PFSK-1 (cell line): ENCODE measurements at regions not wholly inside any gene's neighbourhood (a gene's known extent, or its start where the extent isn't known, plus 50 kb on each side); places are given as distances from the start of the nearest gene placed in this dataset.

Source experiments
- FOXP2 ChIP-seq: optimal IDR thresholded peaks from 2 replicates; pipeline ENCODE3; 2011; ENCODE audit warnings: borderline replicate concordance, control low read depth, inconsistent platforms; ENCODE audit not compliant: insufficient read depth; ENCODE audit errors: extremely low read length, extremely low read depth
- POLR2AphosphoS5 ChIP-seq: IDR thresholded peaks from 2 replicates; pipeline ENCODE4 v1.6.1; 2012; ENCODE audit warnings: low read depth, mild to moderate bottlenecking, control low read depth, low read length, moderate library complexity
- SIN3A ChIP-seq: IDR thresholded peaks from 2 replicates; pipeline ENCODE4 v1.6.1; 2012; ENCODE audit warnings: mild to moderate bottlenecking, low read length, moderate library complexity, borderline replicate concordance; ENCODE audit not compliant: insufficient read depth
- TAF1 ChIP-seq: IDR thresholded peaks from 2 replicates; pipeline ENCODE4 v1.6.1; 2012; ENCODE audit warnings: low read length, control low read depth, borderline replicate concordance; ENCODE audit not compliant: insufficient read depth
- TF ChIP-seq, protein P1 (sequence below), 2 experiments: IDR thresholded peaks; 2 replicates each; pipeline versions ENCODE4 v1.6.1 to v1.8.0; 2011 to 2012; ENCODE audit warnings: low read depth in 2 of 2, low read length in 2 of 2, control low read depth in 1 of 2, inconsistent platforms in 1 of 2, mild to moderate bottlenecking in 1 of 2, moderate library complexity in 1 of 2; ENCODE audit not compliant: insufficient read depth in 1 of 2

DNA sequence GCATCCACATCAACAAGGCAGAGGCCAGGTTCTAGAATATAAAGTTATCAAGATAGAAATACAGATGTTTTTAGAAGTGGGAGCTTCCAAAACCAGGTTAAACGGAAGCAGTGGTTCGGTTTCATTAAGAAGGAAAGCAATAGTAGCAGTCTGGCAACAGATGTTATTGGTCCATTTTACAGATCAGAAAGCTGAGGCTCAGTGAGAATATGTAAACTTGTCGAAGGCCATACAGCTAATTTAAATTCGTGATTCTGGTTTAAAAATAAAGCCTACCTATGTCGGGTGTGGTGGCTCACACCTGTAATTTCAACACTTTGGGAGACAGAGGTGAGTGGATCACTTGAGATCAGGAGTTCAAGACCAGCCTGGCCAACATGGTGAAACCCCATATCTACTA is 160.6 kb downstream of the ARRDC3 start:
- TF ChIP-seq FOXP2 (no peak), TAF1 (no peak), SIN3A (no peak), POLR2AphosphoS5 (no peak)
- TF ChIP-seq, protein P1, sequence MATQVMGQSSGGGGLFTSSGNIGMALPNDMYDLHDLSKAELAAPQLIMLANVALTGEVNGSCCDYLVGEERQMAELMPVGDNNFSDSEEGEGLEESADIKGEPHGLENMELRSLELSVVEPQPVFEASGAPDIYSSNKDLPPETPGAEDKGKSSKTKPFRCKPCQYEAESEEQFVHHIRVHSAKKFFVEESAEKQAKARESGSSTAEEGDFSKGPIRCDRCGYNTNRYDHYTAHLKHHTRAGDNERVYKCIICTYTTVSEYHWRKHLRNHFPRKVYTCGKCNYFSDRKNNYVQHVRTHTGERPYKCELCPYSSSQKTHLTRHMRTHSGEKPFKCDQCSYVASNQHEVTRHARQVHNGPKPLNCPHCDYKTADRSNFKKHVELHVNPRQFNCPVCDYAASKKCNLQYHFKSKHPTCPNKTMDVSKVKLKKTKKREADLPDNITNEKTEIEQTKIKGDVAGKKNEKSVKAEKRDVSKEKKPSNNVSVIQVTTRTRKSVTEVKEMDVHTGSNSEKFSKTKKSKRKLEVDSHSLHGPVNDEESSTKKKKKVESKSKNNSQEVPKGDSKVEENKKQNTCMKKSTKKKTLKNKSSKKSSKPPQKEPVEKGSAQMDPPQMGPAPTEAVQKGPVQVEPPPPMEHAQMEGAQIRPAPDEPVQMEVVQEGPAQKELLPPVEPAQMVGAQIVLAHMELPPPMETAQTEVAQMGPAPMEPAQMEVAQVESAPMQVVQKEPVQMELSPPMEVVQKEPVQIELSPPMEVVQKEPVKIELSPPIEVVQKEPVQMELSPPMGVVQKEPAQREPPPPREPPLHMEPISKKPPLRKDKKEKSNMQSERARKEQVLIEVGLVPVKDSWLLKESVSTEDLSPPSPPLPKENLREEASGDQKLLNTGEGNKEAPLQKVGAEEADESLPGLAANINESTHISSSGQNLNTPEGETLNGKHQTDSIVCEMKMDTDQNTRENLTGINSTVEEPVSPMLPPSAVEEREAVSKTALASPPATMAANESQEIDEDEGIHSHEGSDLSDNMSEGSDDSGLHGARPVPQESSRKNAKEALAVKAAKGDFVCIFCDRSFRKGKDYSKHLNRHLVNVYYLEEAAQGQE (IDR thresholded peaks at IDR 0.05; ENCODE audit: insufficient read depth in 1 of 2, low read depth in 2 of 2, low read length in 2 of 2): no peak

DNA sequence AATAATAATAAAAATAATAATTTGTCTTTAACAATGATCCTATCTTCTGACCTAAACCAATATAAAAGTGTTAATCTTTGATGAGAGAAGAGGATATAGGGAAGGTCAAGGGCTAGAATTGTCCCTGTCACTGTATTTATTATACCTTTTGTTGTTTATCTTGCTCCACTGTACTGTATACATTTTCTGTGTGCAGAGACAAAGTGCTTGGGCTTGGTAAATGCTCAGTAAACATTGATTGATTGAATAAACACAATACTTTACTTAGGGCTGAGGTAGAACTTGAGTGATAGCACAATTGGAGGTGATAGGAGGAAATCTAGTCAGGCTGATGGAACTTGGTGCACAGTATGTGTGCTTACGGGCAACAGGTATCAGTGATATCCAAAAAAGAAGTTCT is 161.2 kb downstream of the ARRDC3 start:
- TF ChIP-seq SIN3A (no peak), FOXP2 (no peak), POLR2AphosphoS5 (no peak), TAF1 (no peak)
- TF ChIP-seq, protein P1 (IDR thresholded peaks at IDR 0.05; ENCODE audit: insufficient read depth in 1 of 2, low read depth in 2 of 2, low read length in 2 of 2): no peak

- TF ChIP-seq POLR2AphosphoS5: no peak
- TF ChIP-seq SIN3A: no peak
- TF ChIP-seq FOXP2: no peak
- TF ChIP-seq, protein P1 (IDR thresholded peaks at IDR 0.05; ENCODE audit: insufficient read depth in 1 of 2, low read depth in 2 of 2, low read length in 2 of 2): no peak
- TF ChIP-seq TAF1: no peak
These were observed 163.2 kb downstream of the ARRDC3 start for GRCh38 chr5:91219803-91220371.

- TF ChIP-seq, protein P1 (IDR thresholded peaks at IDR 0.05; ENCODE audit: insufficient read depth in 1 of 2, low read depth in 2 of 2, low read length in 2 of 2): no peak
- TF ChIP-seq TAF1 (no peak), POLR2AphosphoS5 (no peak), FOXP2 (no peak), SIN3A (no peak)
These were observed 163.9 kb downstream of the ARRDC3 start for GRCh38 chr5:91219091-91219802.
